ENCODE measurements at regions not wholly inside any gene's neighbourhood (a gene's known extent, or its start where the extent isn't known, plus 50 kb on each side); places are given as distances from the start of the nearest gene placed in this dataset.

DNA sequence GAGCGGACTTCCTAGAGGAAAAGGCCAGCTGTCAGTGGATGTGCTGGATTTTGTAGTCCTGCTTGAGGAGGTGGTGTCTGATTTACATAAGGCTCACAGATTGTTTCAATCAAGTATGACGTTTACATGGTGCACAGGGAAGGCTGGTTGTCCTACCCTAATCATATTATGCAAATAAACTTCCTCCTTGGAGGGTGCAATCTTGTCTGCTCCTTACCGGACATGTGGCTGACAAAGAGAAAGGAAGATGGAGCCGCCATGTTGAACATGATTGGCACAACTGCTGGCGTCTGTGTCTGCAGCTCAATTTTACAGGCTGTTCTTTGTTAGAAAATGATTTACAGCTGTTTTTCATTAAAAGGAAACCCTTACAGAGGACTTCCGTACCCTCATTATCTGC lies 1656.1 kb downstream of the KCNT2 start:
- Histone ChIP-seq H3K9ac (ENCODE audit: low read depth, low read length) (no peak overlapping the region), H3K9me3 (ENCODE audit: insufficient read depth, low read length, severe bottlenecking) (no peaks in the 10 kb centered on the region), H3K36me3 (ENCODE audit: insufficient read depth, low read length) (no peaks in the 10 kb centered on the region), H3K4me1 (ENCODE audit: insufficient read depth, low read length) (no peaks in the 10 kb centered on the region), H4K20me1 (ENCODE audit: insufficient read depth, low read length) (no peaks in the 10 kb centered on the region), H3K27me3 (ENCODE audit: insufficient read depth, low read length, poor library complexity) (no peaks in the 10 kb centered on the region), H3K4me2 (ENCODE audit: insufficient read depth, low read length) (no peak overlapping the region), H2AFZ (ENCODE audit: low read depth, low read length) (no peak overlapping the region), H3K4me3 (ENCODE audit: low read depth in 1 of 2, low read length in 2 of 2) (no peak overlapping the region), H3K27ac (ENCODE audit: low read length) (no peak overlapping the region), H3K79me2 (ENCODE audit: insufficient read depth, low read length) (no peaks in the 10 kb centered on the region)
- TF ChIP-seq EZH2 (IDR thresholded peaks at IDR 0.05; ENCODE audit: borderline replicate concordance, low read depth, low read length, severe bottlenecking), result no peak
- TF ChIP-seq, protein P1, sequence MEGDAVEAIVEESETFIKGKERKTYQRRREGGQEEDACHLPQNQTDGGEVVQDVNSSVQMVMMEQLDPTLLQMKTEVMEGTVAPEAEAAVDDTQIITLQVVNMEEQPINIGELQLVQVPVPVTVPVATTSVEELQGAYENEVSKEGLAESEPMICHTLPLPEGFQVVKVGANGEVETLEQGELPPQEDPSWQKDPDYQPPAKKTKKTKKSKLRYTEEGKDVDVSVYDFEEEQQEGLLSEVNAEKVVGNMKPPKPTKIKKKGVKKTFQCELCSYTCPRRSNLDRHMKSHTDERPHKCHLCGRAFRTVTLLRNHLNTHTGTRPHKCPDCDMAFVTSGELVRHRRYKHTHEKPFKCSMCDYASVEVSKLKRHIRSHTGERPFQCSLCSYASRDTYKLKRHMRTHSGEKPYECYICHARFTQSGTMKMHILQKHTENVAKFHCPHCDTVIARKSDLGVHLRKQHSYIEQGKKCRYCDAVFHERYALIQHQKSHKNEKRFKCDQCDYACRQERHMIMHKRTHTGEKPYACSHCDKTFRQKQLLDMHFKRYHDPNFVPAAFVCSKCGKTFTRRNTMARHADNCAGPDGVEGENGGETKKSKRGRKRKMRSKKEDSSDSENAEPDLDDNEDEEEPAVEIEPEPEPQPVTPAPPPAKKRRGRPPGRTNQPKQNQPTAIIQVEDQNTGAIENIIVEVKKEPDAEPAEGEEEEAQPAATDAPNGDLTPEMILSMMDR (IDR thresholded peaks at IDR 0.05; ENCODE audit: borderline replicate concordance, extremely low read depth, low read length, poor library complexity, severe bottlenecking), result no peak
- ATAC-seq (ENCODE audit: insufficient read depth, low read depth), result no peak
- no peak for DNase-seq

DNA sequence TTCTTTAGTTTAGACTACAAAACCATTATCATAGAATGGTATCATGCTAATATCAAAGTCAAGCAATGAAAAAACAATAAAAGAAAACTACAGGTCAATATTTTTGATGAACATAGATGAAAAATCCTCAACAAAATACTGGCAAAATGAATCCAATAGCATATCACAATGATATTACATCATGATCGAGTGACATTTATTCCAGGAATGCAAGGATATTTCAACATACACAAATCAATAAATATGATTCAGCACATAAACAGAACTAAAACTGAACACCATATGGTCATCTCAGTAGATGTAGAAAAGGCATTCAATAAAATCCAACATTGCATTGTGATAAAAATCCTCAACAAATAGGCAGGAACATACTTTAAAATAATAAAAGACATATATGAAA lies 1657.7 kb downstream of the KCNT2 start:
- H2AFZ ChIP-seq (ENCODE audit: low read depth, low read length), result no peak overlapping the region
- no peak overlapping the region for H3K9ac ChIP-seq (ENCODE audit: low read depth, low read length)
- no peaks in the 10 kb centered on the region for H4K20me1 ChIP-seq (ENCODE audit: insufficient read depth, low read length)
- no peak for DNase-seq
- no peaks in the 10 kb centered on the region for H3K4me1 ChIP-seq (ENCODE audit: insufficient read depth, low read length)
- H3K79me2 ChIP-seq (ENCODE audit: insufficient read depth, low read length), result no peaks in the 10 kb centered on the region
- TF ChIP-seq EZH2 (IDR thresholded peaks at IDR 0.05; ENCODE audit: borderline replicate concordance, low read depth, low read length, severe bottlenecking), result no peak
- TF ChIP-seq, protein P1 (IDR thresholded peaks at IDR 0.05; ENCODE audit: borderline replicate concordance, extremely low read depth, low read length, poor library complexity, severe bottlenecking), result no peak
- H3K27me3 ChIP-seq (ENCODE audit: insufficient read depth, low read length, poor library complexity), result no peaks in the 10 kb centered on the region
- no peak overlapping the region for H3K4me2 ChIP-seq (ENCODE audit: insufficient read depth, low read length)
- no peaks in the 10 kb centered on the region for H3K9me3 ChIP-seq (ENCODE audit: insufficient read depth, low read length, severe bottlenecking)
- no peak overlapping the region for H3K4me3 ChIP-seq (ENCODE audit: low read depth in 1 of 2, low read length in 2 of 2)
- no peak overlapping the region for H3K27ac ChIP-seq (ENCODE audit: low read length)
- no peaks in the 10 kb centered on the region for H3K36me3 ChIP-seq (ENCODE audit: insufficient read depth, low read length)
- ATAC-seq (ENCODE audit: insufficient read depth, low read depth), result no peak

DNA sequence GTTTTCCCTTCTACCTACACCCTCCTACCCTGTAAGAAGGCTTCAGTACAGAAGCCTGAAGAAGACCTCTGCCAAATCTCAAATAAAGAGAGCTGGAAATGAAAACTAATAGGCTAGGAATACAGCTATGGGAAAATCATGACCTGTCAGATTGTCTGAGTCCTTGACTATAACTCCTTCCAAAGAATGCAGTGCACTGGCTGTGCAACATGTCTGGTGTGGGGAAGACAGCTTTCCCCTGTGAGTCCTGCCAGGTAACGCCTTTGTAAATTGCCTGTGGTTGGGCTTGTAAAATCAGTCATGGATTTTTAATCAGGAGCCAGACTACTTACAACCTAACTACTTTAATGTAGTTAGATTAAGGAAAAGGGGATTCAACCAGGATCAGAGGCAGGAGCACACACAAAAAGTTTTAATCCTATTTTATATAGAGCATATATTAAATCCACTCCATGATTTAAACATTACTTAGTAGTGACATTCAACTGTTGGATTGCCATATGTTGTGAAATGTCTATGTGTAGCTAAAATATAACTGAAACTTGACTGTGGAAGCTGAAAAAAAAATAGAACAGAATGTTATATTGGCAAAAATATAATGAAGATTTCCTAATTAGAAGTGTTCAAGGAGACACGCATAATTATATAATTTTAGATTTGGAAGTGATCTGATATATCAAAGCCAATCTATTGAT lies 1667.8 kb downstream of the KCNT2 start:
- ATAC-seq (ENCODE audit: insufficient read depth, low read depth), result no peak
- DNase-seq, result no peak
- TF ChIP-seq, protein P1 (IDR thresholded peaks at IDR 0.05; ENCODE audit: borderline replicate concordance, extremely low read depth, low read length, poor library complexity, severe bottlenecking), result no peak
- TF ChIP-seq EZH2 (IDR thresholded peaks at IDR 0.05; ENCODE audit: borderline replicate concordance, low read depth, low read length, severe bottlenecking), result no peak
- Histone ChIP-seq H3K4me3 (ENCODE audit: low read depth in 1 of 2, low read length in 2 of 2) (no peak overlapping the region), H2AFZ (ENCODE audit: low read depth, low read length) (no peak overlapping the region), H3K79me2 (ENCODE audit: insufficient read depth, low read length) (no peaks in the 10 kb centered on the region), H3K27ac (ENCODE audit: low read length) (no peak overlapping the region), H3K27me3 (ENCODE audit: insufficient read depth, low read length, poor library complexity) (no peaks in the 10 kb centered on the region), H3K4me2 (ENCODE audit: insufficient read depth, low read length) (no peak overlapping the region), H3K4me1 (ENCODE audit: insufficient read depth, low read length) (no peaks in the 10 kb centered on the region), H4K20me1 (ENCODE audit: insufficient read depth, low read length) (no peaks in the 10 kb centered on the region), H3K36me3 (ENCODE audit: insufficient read depth, low read length) (no peaks in the 10 kb centered on the region), H3K9ac (ENCODE audit: low read depth, low read length) (no peak overlapping the region), H3K9me3 (ENCODE audit: insufficient read depth, low read length, severe bottlenecking) (no peaks in the 10 kb centered on the region)
